NT2/D1 (cell line): ENCODE measurements at regions not wholly inside any gene's neighbourhood (a gene's known extent, or its start where the extent isn't known, plus 50 kb on each side); places are given as distances from the start of the nearest gene placed in this dataset.

Source experiments
- DNase-seq: peaks from one replicate; pipeline ENCODE4 v3.0.0-alpha.2; 2011; ENCODE audit warnings: low read depth, low spot score
- H3K27me3 ChIP-seq: 2 replicates; pipeline ENCODE4 v1.6.0; 2011; ENCODE audit warnings: mild to moderate bottlenecking; ENCODE audit not compliant: insufficient read length, insufficient read depth
- H3K36me3 ChIP-seq: 2 replicates; pipeline ENCODE4 v1.6.1; 2011; ENCODE audit warnings: mild to moderate bottlenecking, low read length, mixed read lengths; ENCODE audit not compliant: insufficient read depth, insufficient read length
- H3K4me1 ChIP-seq: 2 replicates; pipeline ENCODE4 v1.5.1; 2011; ENCODE audit not compliant: insufficient read depth, insufficient read length
- H3K4me3 ChIP-seq: 2 replicates; pipeline ENCODE4 v1.5.1; 2011; ENCODE audit warnings: low read depth; ENCODE audit not compliant: insufficient read length
- H3K9ac ChIP-seq: 2 replicates; pipeline ENCODE4 v1.6.0; 2011; ENCODE audit warnings: low read depth; ENCODE audit not compliant: insufficient read length
- H3K9me3 ChIP-seq: 2 replicates; pipeline ENCODE4 v1.5.1; 2011; ENCODE audit warnings: mild to moderate bottlenecking, low read length; ENCODE audit not compliant: insufficient read depth
- SUZ12 ChIP-seq: IDR thresholded peaks from 2 replicates; pipeline ENCODE4 v1.6.1; 2011; ENCODE audit not compliant: insufficient read length, insufficient read depth; ENCODE audit errors: extremely low read depth
- YY1 ChIP-seq: IDR thresholded peaks from 2 replicates; pipeline ENCODE4 v1.6.1; 2011; ENCODE audit not compliant: insufficient read length, insufficient read depth
- ZNF274 ChIP-seq: IDR thresholded peaks from 2 replicates; pipeline ENCODE4 v1.6.1; 2011; ENCODE audit warnings: mild to moderate bottlenecking, low read depth, low read length

GRCh38 chr3:148150141-148150540 is 547.6 kb upstream of the AGTR1 start:
- TF ChIP-seq ZNF274 (no peak), YY1 (no peak), SUZ12 (no peak)
- Histone ChIP-seq H3K9ac (no peak overlapping the region), H3K4me3 (no peak overlapping the region), H3K4me1 (no peaks in the 10 kb centered on the region), H3K36me3 (no peaks in the 10 kb centered on the region), H3K9me3 (peaks cover 7% of the 10 kb centered on the region), H3K27me3 (no peaks in the 10 kb centered on the region)
- no peak for DNase-seq

GRCh38 chr3:148158210-148158609 is 539.5 kb upstream of the AGTR1 start:
- no peaks in the 10 kb centered on the region for H3K36me3 ChIP-seq
- H3K9ac ChIP-seq, result no peak overlapping the region
- no peak for TF ChIP-seq YY1
- TF ChIP-seq ZNF274, result no peak
- TF ChIP-seq SUZ12, result no peak
- no peaks in the 10 kb centered on the region for H3K4me1 ChIP-seq
- no peaks in the 10 kb centered on the region for H3K27me3 ChIP-seq
- no peak for DNase-seq
- H3K9me3 ChIP-seq, result peaks cover 11% of the 10 kb centered on the region; the same call in 1 of the 2 replicates
- no peak overlapping the region for H3K4me3 ChIP-seq

GRCh38 chr3:148162132-148162531 is 535.6 kb upstream of the AGTR1 start:
- no peaks in the 10 kb centered on the region for H3K27me3 ChIP-seq
- DNase-seq, result no peak
- no peak overlapping the region for H3K9ac ChIP-seq
- H3K4me1 ChIP-seq, result no peaks in the 10 kb centered on the region
- no peak for TF ChIP-seq ZNF274
- peaks cover 11% of the 10 kb centered on the region; the same call in 1 of the 2 replicates for H3K9me3 ChIP-seq
- H3K36me3 ChIP-seq, result no peaks in the 10 kb centered on the region
- no peak overlapping the region for H3K4me3 ChIP-seq

- Histone ChIP-seq H3K9ac (no peak overlapping the region), H3K36me3 (no peaks in the 10 kb centered on the region), H3K4me1 (no peaks in the 10 kb centered on the region), H3K27me3 (no peaks in the 10 kb centered on the region), H3K4me3 (no peak overlapping the region), H3K9me3 (no peaks in the 10 kb centered on the region)
- DNase-seq, result no peak
- no peak for TF ChIP-seq YY1
- no peak for TF ChIP-seq ZNF274
- no peak for TF ChIP-seq SUZ12
Observed at GRCh38 chr3:148168347-148168746, 529.4 kb upstream of the AGTR1 start.

GRCh38 chr3:148173851-148174250 is 523.9 kb upstream of the AGTR1 start:
- H3K9me3 ChIP-seq, result no peaks in the 10 kb centered on the region

GRCh38 chr3:148175214-148175613 is 522.5 kb upstream of the AGTR1 start:
- DNase-seq, result no peak
- no peak for TF ChIP-seq SUZ12
- no peak for TF ChIP-seq ZNF274
- TF ChIP-seq YY1, result no peak
- Histone ChIP-seq H3K36me3 (no peaks in the 10 kb centered on the region), H3K9ac (no peak overlapping the region), H3K4me3 (no peak overlapping the region), H3K4me1 (no peaks in the 10 kb centered on the region), H3K27me3 (no peaks in the 10 kb centered on the region), H3K9me3 (no peaks in the 10 kb centered on the region)

More at GRCh38 chr3:148173851-148174250, 523.9 kb upstream of the AGTR1 start:
- Histone ChIP-seq H3K9ac (no peak overlapping the region), H3K4me1 (no peaks in the 10 kb centered on the region), H3K27me3 (no peaks in the 10 kb centered on the region), H3K4me3 (no peak overlapping the region), H3K36me3 (no peaks in the 10 kb centered on the region)
- TF ChIP-seq YY1 (no peak), ZNF274 (no peak), SUZ12 (no peak)
- no peak for DNase-seq

- Histone ChIP-seq H3K4me3 (no peak overlapping the region), H3K27me3 (no peaks in the 10 kb centered on the region), H3K4me1 (no peaks in the 10 kb centered on the region), H3K9me3 (no peaks in the 10 kb centered on the region), H3K9ac (no peak overlapping the region), H3K36me3 (no peaks in the 10 kb centered on the region)
- DNase-seq, result no peak
- no peak for TF ChIP-seq SUZ12
- TF ChIP-seq ZNF274, result no peak
- TF ChIP-seq YY1, result no peak
Observed at GRCh38 chr3:148178503-148178902, 519.2 kb upstream of the AGTR1 start.

- H3K36me3 ChIP-seq, result no peaks in the 10 kb centered on the region
- TF ChIP-seq YY1 (no peak), ZNF274 (no peak), SUZ12 (no peak)
- no peak overlapping the region for H3K9ac ChIP-seq
- no peaks in the 10 kb centered on the region for H3K27me3 ChIP-seq
- no peak for DNase-seq
- no peaks in the 10 kb centered on the region for H3K4me1 ChIP-seq
- no peak overlapping the region for H3K4me3 ChIP-seq
- H3K9me3 ChIP-seq, result no peaks in the 10 kb centered on the region
Observed at GRCh38 chr3:148184798-148185197, 512.9 kb upstream of the AGTR1 start.
